ENCODE measurements at regions not wholly inside any gene's neighbourhood (a gene's known extent, or its start where the extent isn't known, plus 50 kb on each side); places are given as distances from the start of the nearest gene placed in this dataset.

GRCh38 chr3:135539351-135539750 is 426.2 kb upstream of the PPP2R3A start:
- no peak for DNase-seq
- WGBS (ENCODE audit: insufficient coverage) = 69% methylated on average over 3 of the region's 4 CpGs
- Histone ChIP-seq H3K9me3 (replicated peaks; ENCODE audit: control insufficient read depth, low read depth, low read length) (no peaks in the 10 kb centered on the region), H3K4me3 (ENCODE audit: low read length) (no peak overlapping the region), H3K27ac (ENCODE audit: low read length) (no peak overlapping the region), H3K4me1 (ENCODE audit: control insufficient read depth, insufficient read depth, low read length) (no peaks in the 10 kb centered on the region), H3K36me3 (ENCODE audit: control insufficient read depth, insufficient read depth, low read length) (no peaks in the 10 kb centered on the region), H3K27me3 (ENCODE audit: control insufficient read depth, insufficient read depth, low read length) (no peaks in the 10 kb centered on the region)

- WGBS (ENCODE audit: insufficient coverage) = no CpG with 5 or more reads among the region's 3 CpGs
- no peak for DNase-seq
These were observed 425.7 kb upstream of the PPP2R3A start for GRCh38 chr3:135539854-135540253.

DNA sequence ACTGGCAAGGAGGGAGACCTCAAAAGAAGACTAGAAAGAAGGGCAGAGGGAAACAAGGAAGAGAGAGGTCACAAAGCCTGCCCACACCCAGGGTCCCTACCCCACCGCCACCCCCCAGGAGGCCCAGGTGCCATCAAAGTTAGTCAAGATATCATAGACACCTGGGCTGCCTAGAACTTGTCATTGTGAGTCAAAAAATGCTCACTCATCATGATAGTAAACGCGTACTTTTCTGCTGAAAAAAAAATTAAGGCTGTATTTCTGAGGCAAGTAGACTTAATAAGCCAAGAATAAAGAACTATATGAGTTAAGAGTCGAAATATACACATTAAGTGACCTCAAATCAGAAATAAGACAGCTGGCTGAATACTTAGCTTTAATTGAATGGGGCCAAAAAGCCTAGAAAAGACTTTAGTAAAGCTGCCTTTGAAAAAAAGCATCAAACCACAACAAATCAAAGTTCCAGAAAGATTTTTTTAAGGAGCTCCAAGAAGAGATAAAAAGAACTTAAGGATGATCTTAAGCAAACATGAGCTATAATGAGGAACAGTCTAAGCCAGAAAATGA is 415.5 kb upstream of the PPP2R3A start:
- H3K27me3 ChIP-seq (ENCODE audit: control insufficient read depth, insufficient read depth, low read length) = no peaks in the 10 kb centered on the region
- WGBS (ENCODE audit: insufficient coverage) = no CpG with 5 or more reads among the region's 4 CpGs
- no peak overlapping the region for H3K4me3 ChIP-seq (ENCODE audit: low read length)
- H3K36me3 ChIP-seq (ENCODE audit: control insufficient read depth, insufficient read depth, low read length) = no peaks in the 10 kb centered on the region
- DNase-seq = no peak
- no peak overlapping the region for H3K27ac ChIP-seq (ENCODE audit: low read length)
- no peaks in the 10 kb centered on the region for H3K4me1 ChIP-seq (ENCODE audit: control insufficient read depth, insufficient read depth, low read length)
- H3K9me3 ChIP-seq (replicated peaks; ENCODE audit: control insufficient read depth, low read depth, low read length) = no peaks in the 10 kb centered on the region

More at GRCh38 chr3:135539854-135540253, 425.7 kb upstream of the PPP2R3A start:
- Histone ChIP-seq H3K36me3 (ENCODE audit: control insufficient read depth, insufficient read depth, low read length) (no peaks in the 10 kb centered on the region), H3K27ac (ENCODE audit: low read length) (no peak overlapping the region), H3K27me3 (ENCODE audit: control insufficient read depth, insufficient read depth, low read length) (no peaks in the 10 kb centered on the region), H3K4me3 (ENCODE audit: low read length) (no peak overlapping the region), H3K9me3 (replicated peaks; ENCODE audit: control insufficient read depth, low read depth, low read length) (no peaks in the 10 kb centered on the region), H3K4me1 (ENCODE audit: control insufficient read depth, insufficient read depth, low read length) (no peaks in the 10 kb centered on the region)

GRCh38 chr3:135556174-135556573 is 409.4 kb upstream of the PPP2R3A start:
- Histone ChIP-seq H3K4me1 (ENCODE audit: control insufficient read depth, insufficient read depth, low read length) (no peaks in the 10 kb centered on the region), H3K27ac (ENCODE audit: low read length) (no peak overlapping the region), H3K36me3 (ENCODE audit: control insufficient read depth, insufficient read depth, low read length) (no peaks in the 10 kb centered on the region), H3K4me3 (ENCODE audit: low read length) (no peak overlapping the region), H3K9me3 (replicated peaks; ENCODE audit: control insufficient read depth, low read depth, low read length) (no peaks in the 10 kb centered on the region), H3K27me3 (ENCODE audit: control insufficient read depth, insufficient read depth, low read length) (no peaks in the 10 kb centered on the region)
- WGBS (ENCODE audit: insufficient coverage) = no CpG with 5 or more reads among the region's 2 CpGs
- DNase-seq = no peak

DNA sequence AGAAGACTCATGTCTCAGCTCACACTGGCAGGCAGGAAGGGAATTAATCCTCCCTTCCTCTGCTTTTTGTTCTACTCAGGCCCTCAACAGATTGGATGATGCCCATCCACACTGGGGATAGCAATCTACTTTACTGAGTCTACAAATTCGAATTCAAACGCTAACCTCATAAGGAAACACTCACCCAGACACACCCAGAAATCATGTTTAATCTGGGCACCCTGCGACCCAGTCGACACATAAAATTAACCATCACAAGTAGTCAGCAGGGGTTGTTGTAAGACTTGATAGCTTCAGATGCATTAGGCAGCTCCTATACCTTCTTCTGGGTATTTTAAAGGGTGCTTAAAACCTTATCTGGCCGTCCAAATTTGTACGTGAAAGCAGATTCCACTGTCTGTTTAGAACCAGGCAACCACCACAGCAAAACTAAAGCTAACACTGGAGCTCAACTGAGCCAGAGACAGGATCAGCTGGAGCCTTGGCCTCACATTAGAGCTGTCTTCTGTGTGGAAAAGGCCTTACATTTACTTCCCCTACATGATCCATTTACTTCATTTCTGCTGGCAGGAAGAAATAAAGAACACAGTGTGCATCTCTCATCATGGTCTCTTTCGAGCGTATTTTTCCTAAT is 407.3 kb upstream of the PPP2R3A start:
- Histone ChIP-seq H3K27me3 (ENCODE audit: control insufficient read depth, insufficient read depth, low read length) (no peaks in the 10 kb centered on the region), H3K27ac (ENCODE audit: low read length) (no peak overlapping the region), H3K36me3 (ENCODE audit: control insufficient read depth, insufficient read depth, low read length) (no peaks in the 10 kb centered on the region), H3K4me3 (ENCODE audit: low read length) (no peak overlapping the region), H3K9me3 (replicated peaks; ENCODE audit: control insufficient read depth, low read depth, low read length) (no peaks in the 10 kb centered on the region), H3K4me1 (ENCODE audit: control insufficient read depth, insufficient read depth, low read length) (no peaks in the 10 kb centered on the region)
- peak; percentile 33 for DNase-seq
- WGBS (ENCODE audit: insufficient coverage) = 45% methylated on average over 4 of the region's 8 CpGs

- H3K9me3 ChIP-seq (replicated peaks; ENCODE audit: control insufficient read depth, low read depth, low read length) = no peaks in the 10 kb centered on the region
- peak; percentile 23 for DNase-seq
- no peaks in the 10 kb centered on the region for H3K4me1 ChIP-seq (ENCODE audit: control insufficient read depth, insufficient read depth, low read length)
- H3K4me3 ChIP-seq (ENCODE audit: low read length) = no peak overlapping the region
- no CpG with 5 or more reads among the region's 2 CpGs for WGBS (ENCODE audit: insufficient coverage)
- H3K36me3 ChIP-seq (ENCODE audit: control insufficient read depth, insufficient read depth, low read length) = no peaks in the 10 kb centered on the region
- no peaks in the 10 kb centered on the region for H3K27me3 ChIP-seq (ENCODE audit: control insufficient read depth, insufficient read depth, low read length)
- no peak overlapping the region for H3K27ac ChIP-seq (ENCODE audit: low read length)
These were observed 406.6 kb upstream of the PPP2R3A start for GRCh38 chr3:135558906-135559305.

DNA sequence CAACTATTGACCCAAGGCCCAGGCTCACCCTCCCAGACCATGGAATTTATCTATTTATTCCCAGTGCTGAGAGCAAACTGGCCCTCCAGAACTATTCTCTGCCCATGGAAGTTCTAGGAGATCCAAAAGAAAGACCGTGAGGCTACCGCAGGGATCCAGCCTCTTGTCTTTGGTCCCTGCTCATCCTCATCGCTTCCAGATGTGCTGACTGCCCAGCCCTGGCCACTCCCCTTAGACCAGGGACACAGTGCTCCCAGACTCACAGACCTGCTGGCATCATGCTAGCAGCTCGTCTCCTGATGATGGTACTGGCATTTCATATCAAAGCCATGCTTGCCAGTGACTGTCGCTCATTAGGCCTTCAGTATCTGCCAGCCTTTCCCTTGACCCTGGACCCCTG is 405.7 kb upstream of the PPP2R3A start:
- Histone ChIP-seq H3K9me3 (replicated peaks; ENCODE audit: control insufficient read depth, low read depth, low read length) (no peaks in the 10 kb centered on the region), H3K27ac (ENCODE audit: low read length) (no peak overlapping the region), H3K27me3 (ENCODE audit: control insufficient read depth, insufficient read depth, low read length) (no peaks in the 10 kb centered on the region), H3K4me1 (ENCODE audit: control insufficient read depth, insufficient read depth, low read length) (no peaks in the 10 kb centered on the region), H3K4me3 (ENCODE audit: low read length) (no peak overlapping the region), H3K36me3 (ENCODE audit: control insufficient read depth, insufficient read depth, low read length) (no peaks in the 10 kb centered on the region)
- 85% methylated on average over 5 of the region's 5 CpGs for WGBS (ENCODE audit: insufficient coverage)
- no peak for DNase-seq

GRCh38 chr3:135560847-135561246 is 404.7 kb upstream of the PPP2R3A start:
- H3K4me1 ChIP-seq (ENCODE audit: control insufficient read depth, insufficient read depth, low read length) = no peaks in the 10 kb centered on the region
- no CpG with 5 or more reads among the region's 4 CpGs for WGBS (ENCODE audit: insufficient coverage)
- H3K9me3 ChIP-seq (replicated peaks; ENCODE audit: control insufficient read depth, low read depth, low read length) = no peaks in the 10 kb centered on the region
- no peak overlapping the region for H3K27ac ChIP-seq (ENCODE audit: low read length)
- no peaks in the 10 kb centered on the region for H3K36me3 ChIP-seq (ENCODE audit: control insufficient read depth, insufficient read depth, low read length)
- no peak overlapping the region for H3K4me3 ChIP-seq (ENCODE audit: low read length)
- DNase-seq = no peak
- H3K27me3 ChIP-seq (ENCODE audit: control insufficient read depth, insufficient read depth, low read length) = no peaks in the 10 kb centered on the region

- Histone ChIP-seq H3K27ac (ENCODE audit: low read length) (no peak overlapping the region), H3K4me1 (ENCODE audit: control insufficient read depth, insufficient read depth, low read length) (no peaks in the 10 kb centered on the region), H3K9me3 (replicated peaks; ENCODE audit: control insufficient read depth, low read depth, low read length) (no peaks in the 10 kb centered on the region), H3K36me3 (ENCODE audit: control insufficient read depth, insufficient read depth, low read length) (no peaks in the 10 kb centered on the region), H3K4me3 (ENCODE audit: low read length) (no peak overlapping the region), H3K27me3 (ENCODE audit: control insufficient read depth, insufficient read depth, low read length) (no peaks in the 10 kb centered on the region)
- WGBS (ENCODE audit: insufficient coverage) = 70% methylated on average over 1 of the region's 4 CpGs
- no peak for DNase-seq
These were observed 400.8 kb upstream of the PPP2R3A start for GRCh38 chr3:135564696-135565095.

DNA sequence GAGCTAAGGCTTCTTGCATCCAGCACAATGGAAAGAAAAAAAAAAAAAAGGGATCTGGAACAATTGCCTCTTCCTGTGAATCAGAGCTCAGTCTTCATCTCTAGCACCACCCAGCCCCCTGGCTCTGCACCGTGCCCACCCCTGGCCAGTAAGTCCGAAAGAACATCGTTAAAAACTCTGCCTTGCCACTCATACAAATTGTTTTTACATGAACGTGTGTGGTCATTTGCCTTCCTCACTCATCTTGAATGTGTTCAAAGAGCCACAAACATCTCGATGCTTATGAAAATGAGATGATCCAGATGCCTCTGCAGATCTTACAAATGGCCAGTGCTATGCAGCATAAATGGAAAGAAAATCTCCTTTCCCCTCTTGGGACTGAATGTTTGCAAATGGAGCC is 400.0 kb upstream of the PPP2R3A start:
- WGBS (ENCODE audit: insufficient coverage) = 30% methylated on average over 3 of the region's 5 CpGs
- H3K4me1 ChIP-seq (ENCODE audit: control insufficient read depth, insufficient read depth, low read length) = no peaks in the 10 kb centered on the region
- H3K36me3 ChIP-seq (ENCODE audit: control insufficient read depth, insufficient read depth, low read length) = no peaks in the 10 kb centered on the region
- H3K27me3 ChIP-seq (ENCODE audit: control insufficient read depth, insufficient read depth, low read length) = no peaks in the 10 kb centered on the region
- no peak overlapping the region for H3K4me3 ChIP-seq (ENCODE audit: low read length)
- no peak overlapping the region for H3K27ac ChIP-seq (ENCODE audit: low read length)
- no peaks in the 10 kb centered on the region for H3K9me3 ChIP-seq (replicated peaks; ENCODE audit: control insufficient read depth, low read depth, low read length)
- peak; percentile 36 for DNase-seq

DNA sequence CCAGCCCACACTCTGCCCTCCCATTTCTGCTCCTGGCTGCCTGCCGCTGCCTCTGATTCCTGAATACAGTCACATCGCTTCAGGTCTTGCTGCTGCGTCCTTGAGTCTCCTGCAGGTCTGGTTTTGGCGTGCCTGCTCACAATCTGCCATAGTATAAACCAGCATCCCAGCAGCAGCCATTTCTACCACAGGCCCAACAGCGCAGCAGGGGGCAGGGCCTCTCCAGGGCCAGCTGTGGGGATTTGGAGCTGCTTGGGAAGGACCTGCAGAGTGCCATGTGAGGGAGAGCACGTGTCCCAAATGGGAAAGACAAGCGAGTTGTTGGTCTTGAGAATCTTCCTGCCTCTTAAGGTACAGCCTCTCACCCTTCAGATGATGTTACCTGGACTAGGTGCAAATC is 398.3 kb upstream of the PPP2R3A start:
- WGBS (ENCODE audit: insufficient coverage) = 89% methylated on average over 5 of the region's 7 CpGs
- Histone ChIP-seq H3K4me3 (ENCODE audit: low read length) (no peak overlapping the region), H3K9me3 (replicated peaks; ENCODE audit: control insufficient read depth, low read depth, low read length) (no peaks in the 10 kb centered on the region), H3K4me1 (ENCODE audit: control insufficient read depth, insufficient read depth, low read length) (no peaks in the 10 kb centered on the region), H3K36me3 (ENCODE audit: control insufficient read depth, insufficient read depth, low read length) (no peaks in the 10 kb centered on the region), H3K27ac (ENCODE audit: low read length) (no peak overlapping the region), H3K27me3 (ENCODE audit: control insufficient read depth, insufficient read depth, low read length) (no peaks in the 10 kb centered on the region)
- no peak for DNase-seq

Data from muscle of leg (tissue), 3 donors.